Mesendoderm (in vitro differentiated cells): ENCODE measurements at regions not wholly inside any gene's neighbourhood (a gene's known extent, or its start where the extent isn't known, plus 50 kb on each side); places are given as distances from the start of the nearest gene placed in this dataset.

Experiments used
- DNase-seq: peaks from one replicate; pipeline ENCODE4 v3.0.0; 2013
- H2AK5ac ChIP-seq: 2 replicates; pipeline ENCODE4 v1.6.1; 2013; ENCODE audit warnings: low read length, inconsistent platforms
- H2BK120ac ChIP-seq: 2 replicates; pipeline ENCODE4 v1.6.1; 2013; ENCODE audit warnings: low read depth, mild to moderate bottlenecking, low read length, moderate library complexity, mixed read lengths
- H2BK15ac ChIP-seq: replicated peaks from 2 replicates; pipeline ENCODE4 v1.6.1; 2013; ENCODE audit warnings: low read depth, mild to moderate bottlenecking, moderate library complexity
- H2BK5ac ChIP-seq: 2 replicates; pipeline ENCODE4 v1.6.1; 2013; ENCODE audit warnings: low read length, inconsistent platforms
- H3K18ac ChIP-seq: 2 replicates; pipeline ENCODE4 v1.6.1; 2013; ENCODE audit warnings: mild to moderate bottlenecking, low read length, mixed read lengths
- H3K23ac ChIP-seq: one replicate; pipeline ENCODE4 v1.6.1; 2013; ENCODE audit warnings: low read length
- H3K27ac ChIP-seq: 2 replicates; pipeline ENCODE4 v1.5.1; 2013; ENCODE audit warnings: low read depth, mild to moderate bottlenecking, inconsistent platforms, low read length, moderate library complexity
- H3K27me3 ChIP-seq: 2 replicates; pipeline ENCODE4 v1.6.1; 2013; ENCODE audit warnings: low read length, control low read depth, mild to moderate bottlenecking, inconsistent platforms; ENCODE audit not compliant: insufficient read depth, poor library complexity
- H3K36me3 ChIP-seq: 2 replicates; pipeline ENCODE4 v1.6.1; 2013; ENCODE audit warnings: low read length, inconsistent platforms; ENCODE audit not compliant: control insufficient read depth, insufficient read depth
- H3K4ac ChIP-seq: one replicate; pipeline ENCODE4 v1.6.1; 2013; ENCODE audit warnings: low read depth, mild to moderate bottlenecking, low read length, moderate library complexity
- H3K4me1 ChIP-seq: 2 replicates; pipeline ENCODE4 v1.6.1; 2013; ENCODE audit warnings: low read depth, low read length, inconsistent platforms; ENCODE audit not compliant: control insufficient read depth
- H3K4me2 ChIP-seq: 2 replicates; pipeline ENCODE4 v1.6.1; 2013; ENCODE audit warnings: low read length
- H3K4me3 ChIP-seq: 2 replicates; pipeline ENCODE4 v1.5.1; 2013; ENCODE audit warnings: mild to moderate bottlenecking, low read length
- H3K56ac ChIP-seq: one replicate; pipeline ENCODE4 v1.6.1; 2013; ENCODE audit warnings: low read length
- H3K79me1 ChIP-seq: 2 replicates; pipeline ENCODE4 v1.6.1; 2013; ENCODE audit warnings: low read length, inconsistent platforms
- H3K79me2 ChIP-seq: 2 replicates; pipeline ENCODE4 v1.6.1; 2013; ENCODE audit warnings: mild to moderate bottlenecking, low read length; ENCODE audit not compliant: control insufficient read depth, insufficient read depth
- H3K9ac ChIP-seq: 2 replicates; pipeline ENCODE4 v1.6.1; 2013; ENCODE audit warnings: low read length, inconsistent platforms
- H4K5ac ChIP-seq: one replicate; pipeline ENCODE4 v1.6.1; 2013; ENCODE audit warnings: low read length
- H4K8ac ChIP-seq: one replicate; pipeline ENCODE4 v1.6.1; 2013; ENCODE audit warnings: low read depth, mild to moderate bottlenecking, control low read depth, low read length, moderate library complexity
- WGBS: extraction: QIAGEN DNeasy Blood & Tissue Kit; methylation state at CpG from one replicate; pipeline ENCODE4 v1.1.7; 2013; ENCODE audit warnings: low lambda C conversion rate, missing lambda C conversion rate; ENCODE audit not compliant: insufficient coverage; ENCODE audit errors: extremely low coverage; 5-methylcytosine and 5-hydroxymethylcytosine counted together

- H3K56ac ChIP-seq = no peak overlapping the region
- H2BK5ac ChIP-seq = no peak overlapping the region
- H3K4me2 ChIP-seq = no peak overlapping the region
- no peak overlapping the region for H2BK15ac ChIP-seq
- no peaks in the 10 kb centered on the region for H3K27me3 ChIP-seq
- no peak overlapping the region for H3K27ac ChIP-seq
- no peak overlapping the region for H3K4ac ChIP-seq
- no peak overlapping the region for H4K5ac ChIP-seq
- H3K79me1 ChIP-seq = no peaks in the 10 kb centered on the region
- no peak overlapping the region for H3K9ac ChIP-seq
- H3K4me1 ChIP-seq = no peaks in the 10 kb centered on the region
- no peak for DNase-seq
- H2BK120ac ChIP-seq = no peak overlapping the region
- no peak overlapping the region for H3K4me3 ChIP-seq
- H2AK5ac ChIP-seq = no peak overlapping the region
- H4K8ac ChIP-seq = no peak overlapping the region
- H3K18ac ChIP-seq = no peak overlapping the region
- H3K79me2 ChIP-seq = no peaks in the 10 kb centered on the region
- no peaks in the 10 kb centered on the region for H3K36me3 ChIP-seq
- H3K23ac ChIP-seq = no peak overlapping the region
Observed at GRCh38 chr16:26901983-26902382, 164.7 kb upstream of the C16orf82 start.

DNA sequence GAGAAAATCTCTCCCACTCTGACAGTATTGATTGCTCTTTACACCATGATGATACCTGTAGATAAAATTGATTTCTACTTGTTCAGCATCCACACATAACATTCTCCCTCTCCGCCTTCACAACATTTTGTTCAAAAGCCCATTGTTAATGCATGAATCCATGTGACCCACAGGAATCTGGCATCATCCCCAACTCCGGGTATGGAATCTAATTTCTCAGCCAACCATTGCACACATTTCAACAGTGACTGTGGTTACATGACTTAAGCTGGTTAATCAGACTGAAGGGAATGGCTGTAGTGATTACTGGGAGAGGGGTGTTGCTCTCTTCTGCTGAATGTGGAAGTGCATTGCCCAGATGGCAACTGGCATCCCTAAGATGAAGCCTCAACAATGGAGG lies 161.4 kb upstream of the C16orf82 start:
- no CpG with 5 or more reads among the region's 2 CpGs for WGBS
- Histone ChIP-seq H3K27me3 (no peaks in the 10 kb centered on the region), H3K27ac (no peak overlapping the region)

GRCh38 chr16:26909623-26910022 lies 157.1 kb upstream of the C16orf82 start:
- DNase-seq = no peak
- Histone ChIP-seq H3K4ac (no peak overlapping the region), H3K4me2 (no peak overlapping the region), H3K18ac (no peak overlapping the region), H3K9ac (no peak overlapping the region), H3K79me1 (no peaks in the 10 kb centered on the region), H3K23ac (no peak overlapping the region), H4K5ac (no peak overlapping the region), H3K4me1 (no peaks in the 10 kb centered on the region), H3K36me3 (no peaks in the 10 kb centered on the region), H2BK120ac (no peak overlapping the region), H3K79me2 (no peaks in the 10 kb centered on the region), H4K8ac (no peak overlapping the region), H3K56ac (no peak overlapping the region), H2BK5ac (no peak overlapping the region), H3K27ac (no peak overlapping the region), H3K4me3 (no peak overlapping the region), H2AK5ac (no peak overlapping the region), H2BK15ac (no peak overlapping the region), H3K27me3 (no peaks in the 10 kb centered on the region)
- no CpG with 5 or more reads among the region's 4 CpGs for WGBS

More for the DNA sequence above, 161.4 kb upstream of the C16orf82 start:
- no peak overlapping the region for H3K4me2 ChIP-seq
- no peaks in the 10 kb centered on the region for H3K79me1 ChIP-seq
- no peak for DNase-seq
- no peak overlapping the region for H3K4ac ChIP-seq
- no peak overlapping the region for H3K4me3 ChIP-seq
- no peak overlapping the region for H4K8ac ChIP-seq
- H3K18ac ChIP-seq = no peak overlapping the region
- no peak overlapping the region for H2BK15ac ChIP-seq
- H2BK5ac ChIP-seq = no peak overlapping the region
- no peaks in the 10 kb centered on the region for H3K36me3 ChIP-seq
- no peak overlapping the region for H2AK5ac ChIP-seq
- no peak overlapping the region for H3K56ac ChIP-seq
- no peak overlapping the region for H3K23ac ChIP-seq
- H3K4me1 ChIP-seq = no peaks in the 10 kb centered on the region
- no peak overlapping the region for H4K5ac ChIP-seq
- no peak overlapping the region for H2BK120ac ChIP-seq
- H3K79me2 ChIP-seq = no peaks in the 10 kb centered on the region
- H3K9ac ChIP-seq = no peak overlapping the region

DNA sequence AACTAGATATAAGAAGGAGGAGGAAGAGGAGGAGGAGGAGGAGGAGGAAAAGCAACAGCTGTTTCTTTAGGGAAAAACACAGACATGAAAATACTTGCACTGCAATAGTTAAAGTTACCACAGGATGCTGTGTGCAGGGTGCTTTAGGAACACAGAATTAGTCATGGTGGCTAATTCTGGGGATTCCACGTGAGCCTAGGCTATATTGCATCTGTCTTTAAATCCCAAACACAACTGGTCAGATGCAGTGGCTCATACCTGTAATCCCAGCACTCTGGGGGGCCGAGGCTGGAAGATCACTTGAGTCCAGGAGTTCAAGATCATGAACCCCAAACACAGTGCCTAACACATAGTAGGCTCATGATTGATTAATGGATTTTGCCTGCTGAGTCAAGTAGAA lies 155.3 kb upstream of the C16orf82 start:
- H3K27me3 ChIP-seq = no peaks in the 10 kb centered on the region
- H3K36me3 ChIP-seq = no peaks in the 10 kb centered on the region
- no peak overlapping the region for H3K23ac ChIP-seq
- H3K4ac ChIP-seq = no peak overlapping the region
- H3K9ac ChIP-seq = no peak overlapping the region
- no peak overlapping the region for H2BK5ac ChIP-seq
- no peak for DNase-seq
- H3K4me3 ChIP-seq = no peak overlapping the region
- no peak overlapping the region for H2BK15ac ChIP-seq
- H2BK120ac ChIP-seq = no peak overlapping the region
- no peak overlapping the region for H3K27ac ChIP-seq
- no peaks in the 10 kb centered on the region for H3K4me1 ChIP-seq
- no peak overlapping the region for H4K5ac ChIP-seq
- H3K79me2 ChIP-seq = no peaks in the 10 kb centered on the region
- no peaks in the 10 kb centered on the region for H3K79me1 ChIP-seq
- no peak overlapping the region for H3K4me2 ChIP-seq
- H2AK5ac ChIP-seq = no peak overlapping the region
- no peak overlapping the region for H3K56ac ChIP-seq
- no peak overlapping the region for H4K8ac ChIP-seq
- no CpG with 5 or more reads among the region's 2 CpGs for WGBS
- H3K18ac ChIP-seq = no peak overlapping the region

- Histone ChIP-seq H3K27me3 (no peaks in the 10 kb centered on the region), H3K9ac (no peak overlapping the region), H3K56ac (no peak overlapping the region), H3K18ac (no peak overlapping the region), H3K79me2 (no peaks in the 10 kb centered on the region), H3K4me2 (no peak overlapping the region), H3K79me1 (no peaks in the 10 kb centered on the region), H2BK5ac (no peak overlapping the region), H3K4ac (no peak overlapping the region), H3K4me3 (no peak overlapping the region), H4K5ac (no peak overlapping the region), H3K36me3 (no peaks in the 10 kb centered on the region), H4K8ac (no peak overlapping the region), H3K4me1 (no peaks in the 10 kb centered on the region), H2BK15ac (no peak overlapping the region), H3K23ac (no peak overlapping the region), H3K27ac (no peak overlapping the region), H2BK120ac (no peak overlapping the region), H2AK5ac (no peak overlapping the region)
- no CpG with 5 or more reads among the region's 6 CpGs for WGBS
- DNase-seq = no peak
Observed at GRCh38 chr16:26913851-26914250, 152.9 kb upstream of the C16orf82 start.

DNA sequence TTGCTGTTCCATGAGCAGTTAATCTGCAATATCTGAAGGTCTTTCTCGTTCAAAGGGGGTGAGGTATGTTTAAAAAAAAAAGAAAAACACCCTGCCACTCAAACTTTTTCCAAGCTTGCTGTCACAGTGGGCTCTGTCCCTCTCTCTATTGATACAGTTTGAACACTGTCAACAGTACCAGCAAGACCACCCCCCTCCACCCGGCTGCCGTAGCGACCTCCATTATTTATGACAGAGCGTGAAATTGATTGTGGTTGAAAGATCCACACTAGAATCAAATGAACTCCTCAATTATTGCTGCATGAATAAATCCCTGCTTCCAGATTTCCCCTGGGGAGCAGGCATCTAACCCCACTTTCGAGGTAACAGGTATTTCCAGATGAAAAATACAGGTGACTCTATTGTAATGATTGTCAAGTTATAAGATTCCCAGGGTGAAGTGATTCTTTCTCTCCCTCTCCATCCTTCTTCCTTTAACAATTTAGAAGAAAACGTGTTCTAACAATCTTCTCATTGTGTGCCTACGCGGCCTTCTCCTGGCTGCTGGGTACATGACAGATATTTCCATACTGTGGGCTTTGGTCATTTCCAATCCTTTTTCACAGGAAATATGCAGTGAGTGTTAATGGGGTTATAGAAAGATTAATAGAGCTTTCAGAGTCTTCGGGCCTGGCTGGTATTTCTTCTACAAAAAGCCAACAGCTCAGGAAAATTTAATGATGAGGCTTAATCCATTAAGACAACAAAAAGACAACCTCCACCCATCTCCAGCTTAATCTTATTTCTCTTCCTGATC lies 135.7 kb upstream of the C16orf82 start:
- no peaks in the 10 kb centered on the region for H3K79me1 ChIP-seq
- no peak overlapping the region for H3K4ac ChIP-seq
- no peak overlapping the region for H4K5ac ChIP-seq
- no peaks in the 10 kb centered on the region for H3K36me3 ChIP-seq
- H2BK120ac ChIP-seq = no peak overlapping the region
- no peaks in the 10 kb centered on the region for H3K4me1 ChIP-seq
- no peak overlapping the region for H3K9ac ChIP-seq
- no CpG with 5 or more reads among the region's 10 CpGs for WGBS
- H4K8ac ChIP-seq = no peak overlapping the region
- no peak overlapping the region for H2BK5ac ChIP-seq
- no peak overlapping the region for H3K4me2 ChIP-seq
- H2AK5ac ChIP-seq = no peak overlapping the region
- DNase-seq = no peak
- no peaks in the 10 kb centered on the region for H3K79me2 ChIP-seq
- H3K56ac ChIP-seq = no peak overlapping the region
- H2BK15ac ChIP-seq = no peak overlapping the region
- no peak overlapping the region for H3K4me3 ChIP-seq
- H3K23ac ChIP-seq = no peak overlapping the region
- no peak overlapping the region for H3K18ac ChIP-seq
- no peak overlapping the region for H3K27ac ChIP-seq
- no peaks in the 10 kb centered on the region for H3K27me3 ChIP-seq
